ENCODE measurements at regions not wholly inside any gene's neighbourhood (a gene's known extent, or its start where the extent isn't known, plus 50 kb on each side); places are given as distances from the start of the nearest gene placed in this dataset.

GRCh38 chr3:116863822-116864589, 154.4 kb downstream of the TUSC7 start:
- peak; percentile 42 for TF ChIP-seq CTCF (IDR thresholded peaks at IDR 0.05; ENCODE audit: insufficient read depth, low read depth, low read length)
- no peak for TF ChIP-seq EZH2 (IDR thresholded peaks at IDR 0.05; ENCODE audit: insufficient read depth, low read length)

Data from astrocyte (in vitro differentiated cells and primary cell).